ENCODE measurements at regions not wholly inside any gene's neighbourhood (a gene's known extent, or its start where the extent isn't known, plus 50 kb on each side); places are given as distances from the start of the nearest gene placed in this dataset.

GRCh38 chr1:103945774-103946173 is 196.1 kb downstream of the AMY1C start:
- no peak for TF ChIP-seq CTCF (IDR thresholded peaks at IDR 0.05; ENCODE audit: insufficient read depth, low read length)
- no peak for TF ChIP-seq GABPA (IDR thresholded peaks at IDR 0.05; ENCODE audit: low read depth)
- TF ChIP-seq REST (IDR thresholded peaks at IDR 0.05; ENCODE audit: insufficient replicate concordance, low read depth) = no peak
- TF ChIP-seq POLR2AphosphoS5 (IDR thresholded peaks at IDR 0.05; ENCODE audit: low read depth) = no peak
